T-helper 1 cell (primary cell): ENCODE measurements at regions not wholly inside any gene's neighbourhood (a gene's known extent, or its start where the extent isn't known, plus 50 kb on each side); places are given as distances from the start of the nearest gene placed in this dataset.

Experiments
- DNase-seq, 5 donors: peaks; one replicate each; pipeline ENCODE4 v3.0.0-alpha.2; 2012 to 2020

- DNase-seq: no peak
These were observed 274.9 kb upstream of the DCBLD2 start for GRCh38 chr3:99176169-99176964.

- no peak for DNase-seq
These were observed 273.8 kb upstream of the DCBLD2 start for GRCh38 chr3:99175276-99175812.

DNA sequence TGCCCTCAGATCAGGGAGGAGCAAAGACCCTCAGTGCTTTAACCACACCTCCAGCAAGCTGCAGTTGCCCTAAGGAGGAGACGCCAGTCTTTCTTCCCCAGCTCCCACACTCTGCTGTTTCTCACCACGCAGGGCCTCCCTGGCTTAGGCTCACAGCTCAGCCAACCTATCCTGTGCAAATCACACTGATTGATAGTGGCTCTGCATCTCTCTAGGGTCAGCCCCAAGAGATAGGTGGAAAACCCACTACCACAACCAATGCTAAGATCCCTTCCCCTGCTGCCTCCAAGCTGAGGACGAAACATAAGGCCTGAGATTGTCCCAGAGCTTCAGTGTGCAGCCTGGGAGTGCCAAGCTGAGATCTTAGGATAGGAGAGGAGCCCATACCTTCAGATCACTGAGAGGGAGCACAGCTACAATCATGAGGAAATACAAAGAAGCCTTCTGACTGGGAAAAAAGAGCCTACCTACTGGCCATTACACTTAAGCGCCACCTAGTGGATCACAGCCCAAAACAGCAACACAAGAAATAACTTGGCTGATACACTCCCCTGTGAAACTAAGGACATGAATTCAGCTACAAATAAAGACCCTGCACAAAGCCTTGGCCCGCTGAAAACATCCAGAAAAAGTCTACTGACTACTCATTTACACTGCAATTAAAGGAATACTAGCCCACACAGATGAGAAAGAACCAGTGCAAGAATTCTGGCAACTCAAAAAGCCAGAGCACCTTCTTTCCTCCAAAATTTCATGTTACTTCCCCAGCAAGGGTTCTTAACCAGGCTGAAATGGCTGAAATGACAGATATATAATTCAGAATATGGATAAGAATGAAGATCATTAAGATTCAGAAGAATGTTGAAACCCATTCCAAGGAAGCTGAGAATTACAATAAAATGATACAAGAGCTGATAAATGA lies 271.5 kb upstream of the DCBLD2 start:
- peak in 1 of 5 donors; percentile 20 for DNase-seq

DNA sequence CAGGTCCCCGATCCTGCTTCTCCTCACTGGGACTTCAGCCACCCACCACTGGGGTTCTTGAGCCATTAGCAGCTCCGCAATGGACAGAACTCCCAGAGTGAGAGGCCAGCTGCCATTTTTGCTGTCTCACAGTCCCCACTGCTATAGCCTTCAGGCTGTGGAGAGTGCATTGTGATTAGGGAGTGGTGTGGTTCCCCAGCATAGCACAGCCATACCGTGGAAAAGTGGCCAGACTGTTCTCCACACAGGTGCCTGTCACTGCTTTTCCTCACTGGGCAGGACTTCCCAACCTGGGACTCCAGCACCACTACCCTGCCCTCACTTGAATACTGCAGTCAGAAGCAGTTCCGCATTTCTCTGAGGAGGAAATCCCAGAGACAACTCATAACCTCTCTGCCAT lies 270.3 kb upstream of the DCBLD2 start:
- DNase-seq: no peak

- DNase-seq: no peak
These were observed 269.5 kb upstream of the DCBLD2 start for GRCh38 chr3:99170867-99171517.

- no peak for DNase-seq
These were observed 265.6 kb upstream of the DCBLD2 start for GRCh38 chr3:99167071-99167470.

DNA sequence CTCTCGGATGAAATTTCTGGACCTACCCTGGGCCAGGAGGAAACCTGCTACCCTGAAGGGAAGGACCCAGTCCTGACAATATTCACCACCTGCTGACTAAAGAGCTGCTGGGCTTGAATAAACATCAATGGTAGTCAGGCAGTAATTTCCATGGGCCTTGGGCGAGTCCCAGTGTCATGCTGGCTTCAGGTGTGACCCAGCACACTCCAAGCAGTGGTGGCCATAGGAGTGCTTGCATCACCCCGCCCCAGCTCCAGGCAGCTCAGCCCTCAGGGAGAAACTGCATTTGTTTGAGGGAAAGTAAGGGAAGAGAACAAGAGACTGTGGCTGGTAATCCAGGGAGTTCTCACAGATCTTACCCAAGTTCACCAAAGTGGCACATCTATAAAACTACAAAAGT lies 261.8 kb upstream of the DCBLD2 start:
- no peak for DNase-seq

DNA sequence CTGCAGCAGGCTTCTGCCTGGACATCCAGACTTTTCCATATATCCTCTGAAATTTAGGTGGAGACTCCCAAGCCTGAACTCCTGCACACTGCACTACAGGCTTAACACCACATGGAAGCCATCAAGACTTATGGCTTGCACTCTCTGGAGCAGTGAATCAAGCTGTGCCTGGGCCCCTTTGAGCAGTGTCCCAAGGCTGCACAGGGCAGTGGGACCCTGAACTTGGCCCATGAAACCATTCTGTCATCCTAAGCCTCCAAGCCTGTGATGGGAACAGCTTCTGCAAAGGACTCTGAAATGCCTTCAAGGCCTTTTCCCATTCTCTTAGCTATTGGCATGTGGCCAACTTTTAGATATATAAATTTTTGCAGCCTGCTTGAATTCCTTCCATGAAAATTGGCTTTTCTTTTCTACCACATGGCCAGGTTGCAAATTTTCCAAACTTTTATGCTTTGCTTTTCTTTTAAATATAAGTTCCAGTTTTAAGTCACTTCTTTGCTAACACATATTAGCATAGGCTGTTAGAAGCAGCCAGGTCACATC lies 257.8 kb upstream of the DCBLD2 start:
- no peak for DNase-seq

- DNase-seq: no peak
These were observed 243.5 kb upstream of the DCBLD2 start for GRCh38 chr3:99145031-99145430.

- no peak for DNase-seq
These were observed 242.0 kb upstream of the DCBLD2 start for GRCh38 chr3:99143493-99143892.

- no peak for DNase-seq
These were observed 233.5 kb upstream of the DCBLD2 start for GRCh38 chr3:99134986-99135385.

DNA sequence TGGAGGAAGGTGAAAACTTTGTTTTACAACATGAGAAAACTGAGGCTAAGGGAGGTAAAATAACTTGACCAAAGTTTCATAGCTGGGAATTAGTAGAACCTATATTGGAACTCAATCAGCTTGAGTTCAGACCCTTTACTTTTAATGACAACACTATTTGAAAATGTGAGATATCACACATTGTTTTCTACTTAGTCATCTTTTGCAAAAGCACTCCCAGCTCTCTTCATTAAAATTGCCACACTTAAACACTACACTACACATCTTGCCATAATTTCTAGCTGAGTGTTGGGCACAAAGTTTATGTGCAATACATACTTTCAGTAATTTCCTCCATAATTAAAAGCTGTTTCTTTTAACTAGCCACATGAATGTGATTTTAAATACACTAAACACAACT lies 230.4 kb upstream of the DCBLD2 start:
- DNase-seq: no peak

GRCh38 chr3:99128725-99129505 lies 227.4 kb upstream of the DCBLD2 start:
- DNase-seq: no peak

GRCh38 chr3:99128235-99128634 lies 226.7 kb upstream of the DCBLD2 start:
- DNase-seq: no peak

- DNase-seq: no peak
These were observed 224.8 kb upstream of the DCBLD2 start for GRCh38 chr3:99126316-99126715.

GRCh38 chr3:99119385-99119784 lies 217.9 kb upstream of the DCBLD2 start:
- DNase-seq: no peak

DNA sequence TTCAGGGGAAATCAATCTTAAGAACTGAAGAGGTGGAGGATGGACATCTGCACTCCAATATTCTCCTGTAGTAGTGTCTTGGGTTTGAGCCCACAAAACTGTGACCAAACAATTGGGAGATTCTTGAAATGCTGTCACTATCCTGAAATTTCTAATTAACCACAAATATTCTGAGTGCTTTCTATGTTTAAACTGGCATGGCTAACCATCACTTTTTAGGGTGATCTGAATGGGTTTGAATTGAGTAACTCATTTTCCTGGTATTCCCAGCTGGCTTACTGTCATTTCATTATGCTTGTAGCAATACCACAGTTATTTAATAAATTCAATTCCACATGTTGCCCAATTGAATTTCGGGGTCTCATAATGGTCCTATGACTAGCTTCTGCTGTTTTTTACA lies 216.9 kb upstream of the DCBLD2 start:
- no peak for DNase-seq

GRCh38 chr3:99114565-99115291 lies 213.2 kb upstream of the DCBLD2 start:
- DNase-seq: no peak

DNA sequence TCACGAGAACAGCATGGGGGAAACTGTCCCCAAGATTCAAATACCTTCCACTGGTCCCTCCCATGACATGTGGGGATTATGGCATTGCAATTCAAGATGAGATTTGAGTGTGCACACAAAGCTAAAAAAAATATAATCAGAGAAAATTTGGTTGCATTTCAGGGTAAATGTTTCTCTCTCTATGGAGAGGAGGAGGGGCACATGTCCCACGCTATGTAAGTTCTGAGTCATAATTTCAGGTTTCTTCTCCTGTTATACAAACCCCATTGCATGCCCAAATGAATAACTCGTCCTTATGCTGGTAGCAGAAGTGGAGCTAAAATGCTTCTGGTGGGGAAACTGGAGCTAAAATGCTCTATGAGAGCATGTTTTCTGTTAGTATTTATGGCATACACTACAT lies 209.7 kb upstream of the DCBLD2 start:
- DNase-seq: no peak

DNA sequence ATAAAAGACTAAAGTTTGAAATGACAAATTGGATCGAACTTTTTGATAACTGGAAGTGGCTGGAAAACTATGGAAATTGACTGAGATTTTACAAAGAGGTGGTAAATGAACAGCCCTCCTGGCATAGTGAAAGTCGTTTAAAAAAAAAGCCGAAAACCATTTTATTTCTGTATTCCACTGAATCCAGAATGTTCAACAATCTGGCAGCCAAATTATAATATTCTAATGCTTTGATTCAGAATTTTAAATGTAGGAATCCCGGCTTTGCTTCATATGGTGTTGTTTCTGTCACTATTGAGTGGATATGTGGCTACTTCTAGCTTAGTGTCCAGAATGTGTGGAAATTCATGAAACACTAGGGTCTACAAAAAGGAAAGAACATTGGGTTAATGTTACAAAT lies 208.9 kb upstream of the DCBLD2 start:
- no peak for DNase-seq

DNA sequence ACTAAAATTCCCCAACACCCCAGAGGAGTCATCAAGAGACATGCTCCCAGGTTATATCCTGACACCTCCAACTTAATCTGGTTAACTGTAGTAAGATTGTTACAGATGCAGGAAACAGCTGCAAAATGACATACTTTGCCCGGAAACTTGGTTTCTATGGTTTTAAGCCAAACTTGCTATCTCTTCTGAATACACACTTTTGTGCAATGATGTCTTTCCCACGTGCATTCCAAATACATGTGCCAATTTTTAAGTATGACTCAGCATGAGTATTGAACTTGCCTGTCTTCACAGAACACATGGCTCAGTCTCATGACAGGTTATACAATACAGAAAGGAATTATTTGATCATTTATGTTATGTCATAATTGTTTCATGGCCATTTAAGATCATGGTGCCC lies 207.0 kb upstream of the DCBLD2 start:
- no peak for DNase-seq
